Upper lobe of right lung (tissue), 1 donor: ENCODE measurements at regions not wholly inside any gene's neighbourhood (a gene's known extent, or its start where the extent isn't known, plus 50 kb on each side); places are given as distances from the start of the nearest gene placed in this dataset.

Source experiments
- ATAC-seq: fragments of 200-7000 bp; cut with Tn5 transposase; one replicate; pipeline ENCODE4 v1.9.1; 2020; ENCODE audit warnings: mild to moderate bottlenecking, moderate library complexity
- DNase-seq: peaks from one replicate; pipeline ENCODE4 v3.0.0-alpha.2; 2020
- H3K27ac ChIP-seq: fragments of 200-600 bp; one replicate; pipeline ENCODE4 v1.8.0; 2022
- H3K27me3 ChIP-seq: fragments of 200-600 bp; one replicate; pipeline ENCODE4 v1.8.0; 2022; ENCODE audit warnings: mild to moderate bottlenecking
- H3K36me3 ChIP-seq: fragments of 200-600 bp; one replicate; pipeline ENCODE4 v1.8.0; 2022
- H3K4me1 ChIP-seq: fragments of 200-600 bp; one replicate; pipeline ENCODE4 v1.8.0; 2022
- H3K4me3 ChIP-seq: fragments of 200-600 bp; one replicate; pipeline ENCODE4 v1.8.0; 2022; ENCODE audit warnings: mild to moderate bottlenecking
- H3K9me3 ChIP-seq: fragments of 200-600 bp; one replicate; pipeline ENCODE4 v1.8.0; 2022
- intact Hi-C: fragments of 100-400 bp; cut with DNase I; formaldehyde crosslinking; loops from one replicate; pipeline ENCODE4 v1.11.0; 2022
- TF ChIP-seq, protein P1 (sequence below): fragments of 200-600 bp; IDR thresholded peaks from one replicate; pipeline ENCODE4 v1.8.0; 2022; ENCODE audit warnings: antibody characterized with exemption
- donor health status: DM: no; HTN: yes; CAD: no; lungs with severe emphysema.

GRCh38 chr3:41001556-41001955 lies 197.7 kb upstream of the CTNNB1 start:
- no peak overlapping the region for H3K27ac ChIP-seq
- ATAC-seq (no peak), DNase-seq (no peak)
- H3K36me3 ChIP-seq, result no peaks in the 10 kb centered on the region
- no peak overlapping the region for H3K4me3 ChIP-seq
- peaks cover under 1% of the 10 kb centered on the region for H3K4me1 ChIP-seq
- intact Hi-C loops, result no loop called here
- no peaks in the 10 kb centered on the region for H3K27me3 ChIP-seq
- no peaks in the 10 kb centered on the region for H3K9me3 ChIP-seq
- TF ChIP-seq, protein P1, sequence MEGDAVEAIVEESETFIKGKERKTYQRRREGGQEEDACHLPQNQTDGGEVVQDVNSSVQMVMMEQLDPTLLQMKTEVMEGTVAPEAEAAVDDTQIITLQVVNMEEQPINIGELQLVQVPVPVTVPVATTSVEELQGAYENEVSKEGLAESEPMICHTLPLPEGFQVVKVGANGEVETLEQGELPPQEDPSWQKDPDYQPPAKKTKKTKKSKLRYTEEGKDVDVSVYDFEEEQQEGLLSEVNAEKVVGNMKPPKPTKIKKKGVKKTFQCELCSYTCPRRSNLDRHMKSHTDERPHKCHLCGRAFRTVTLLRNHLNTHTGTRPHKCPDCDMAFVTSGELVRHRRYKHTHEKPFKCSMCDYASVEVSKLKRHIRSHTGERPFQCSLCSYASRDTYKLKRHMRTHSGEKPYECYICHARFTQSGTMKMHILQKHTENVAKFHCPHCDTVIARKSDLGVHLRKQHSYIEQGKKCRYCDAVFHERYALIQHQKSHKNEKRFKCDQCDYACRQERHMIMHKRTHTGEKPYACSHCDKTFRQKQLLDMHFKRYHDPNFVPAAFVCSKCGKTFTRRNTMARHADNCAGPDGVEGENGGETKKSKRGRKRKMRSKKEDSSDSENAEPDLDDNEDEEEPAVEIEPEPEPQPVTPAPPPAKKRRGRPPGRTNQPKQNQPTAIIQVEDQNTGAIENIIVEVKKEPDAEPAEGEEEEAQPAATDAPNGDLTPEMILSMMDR, result no peak

DNA sequence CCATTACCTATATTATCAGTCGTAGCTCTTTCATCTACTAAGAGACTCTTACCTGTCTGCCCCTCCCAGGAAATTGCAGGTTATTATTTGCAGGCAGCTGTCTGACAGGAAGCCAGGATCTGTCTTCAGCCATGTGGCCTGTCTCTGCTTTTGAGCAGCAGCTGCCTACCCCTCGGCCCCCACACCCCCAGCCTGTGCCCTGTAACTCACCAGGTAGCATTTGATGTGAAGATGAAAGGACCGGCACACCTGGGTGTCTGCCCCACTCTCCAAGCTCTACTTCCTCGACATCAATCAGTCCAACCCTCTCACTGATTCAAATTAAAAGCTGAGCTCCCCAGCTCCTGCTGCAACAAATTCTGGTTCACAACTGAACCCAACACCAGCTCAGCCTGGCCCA lies 197.2 kb upstream of the CTNNB1 start:
- intact Hi-C loops, result no loop called here

GRCh38 chr3:41007399-41007798 lies 191.9 kb upstream of the CTNNB1 start:
- no peak overlapping the region for H3K4me3 ChIP-seq
- intact Hi-C loops, result no loop called here

More for the DNA sequence above, 197.2 kb upstream of the CTNNB1 start:
- ATAC-seq (no peak), DNase-seq (no peak)
- H3K9me3 ChIP-seq, result no peaks in the 10 kb centered on the region
- H3K36me3 ChIP-seq, result no peaks in the 10 kb centered on the region
- TF ChIP-seq, protein P1, result no peak
- H3K4me1 ChIP-seq, result no peaks in the 10 kb centered on the region
- no peak overlapping the region for H3K4me3 ChIP-seq
- H3K27ac ChIP-seq, result no peak overlapping the region
- no peaks in the 10 kb centered on the region for H3K27me3 ChIP-seq

DNA sequence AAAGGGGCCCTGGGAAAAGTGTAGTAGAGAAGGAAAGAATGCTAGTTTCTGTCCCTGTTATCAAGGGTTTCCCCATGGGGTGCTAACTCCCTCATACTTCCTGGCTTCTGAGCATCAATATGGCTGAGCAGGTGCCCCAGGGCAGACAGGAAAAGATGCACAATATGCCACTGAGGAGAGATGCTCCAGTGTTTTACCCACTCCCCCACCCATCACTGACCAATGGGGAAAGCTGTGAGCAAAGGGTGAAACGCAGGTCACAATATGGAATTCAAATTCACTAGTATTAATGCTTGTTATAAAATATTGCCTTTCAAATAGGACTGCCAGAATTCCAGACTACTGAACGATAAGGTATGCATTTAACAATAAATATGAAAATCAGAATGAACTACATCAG lies 187.5 kb upstream of the CTNNB1 start:
- DNase-seq (no peak), ATAC-seq (no peak)
- intact Hi-C loops, result no loop called here
- Histone ChIP-seq H3K9me3 (no peaks in the 10 kb centered on the region), H3K4me3 (no peak overlapping the region), H3K36me3 (no peaks in the 10 kb centered on the region), H3K27me3 (no peaks in the 10 kb centered on the region), H3K27ac (no peak overlapping the region), H3K4me1 (no peaks in the 10 kb centered on the region)
- TF ChIP-seq, protein P1, result no peak

More at GRCh38 chr3:41007399-41007798, 191.9 kb upstream of the CTNNB1 start:
- no peak overlapping the region for H3K27ac ChIP-seq
- H3K9me3 ChIP-seq, result no peaks in the 10 kb centered on the region
- DNase-seq, result no peak
- ATAC-seq, result no peak
- H3K4me1 ChIP-seq, result no peaks in the 10 kb centered on the region
- H3K36me3 ChIP-seq, result no peaks in the 10 kb centered on the region
- TF ChIP-seq, protein P1, result no peak
- H3K27me3 ChIP-seq, result no peaks in the 10 kb centered on the region

DNA sequence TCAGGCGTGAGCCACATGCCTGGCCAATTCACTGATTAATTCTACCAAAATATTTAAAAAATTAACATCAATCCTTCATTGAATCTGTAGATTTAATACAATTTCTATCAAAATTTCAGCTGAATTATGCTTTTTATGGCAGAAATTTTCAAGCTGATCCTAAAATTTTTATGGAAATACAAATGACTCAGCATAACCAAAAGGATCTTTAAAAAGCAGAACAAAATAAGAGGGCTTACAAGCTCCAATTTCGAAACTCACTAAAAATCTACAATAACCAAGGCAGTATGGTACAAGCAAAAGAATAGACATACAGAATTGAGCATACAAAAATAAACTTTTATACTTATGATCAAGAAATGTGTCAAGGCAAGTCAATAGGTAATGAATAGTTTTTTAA lies 180.4 kb upstream of the CTNNB1 start:
- TF ChIP-seq, protein P1, result no peak

More for the DNA sequence above, 180.4 kb upstream of the CTNNB1 start:
- Histone ChIP-seq H3K27me3 (no peaks in the 10 kb centered on the region), H3K4me3 (no peak overlapping the region), H3K36me3 (no peaks in the 10 kb centered on the region), H3K4me1 (no peaks in the 10 kb centered on the region), H3K9me3 (no peaks in the 10 kb centered on the region), H3K27ac (no peak overlapping the region)
- intact Hi-C loops, result no loop called here
- DNase-seq (no peak), ATAC-seq (no peak)
